Mucosa of descending colon (tissue), 3 donors: ENCODE measurements at regions not wholly inside any gene's neighbourhood (a gene's known extent, or its start where the extent isn't known, plus 50 kb on each side); places are given as distances from the start of the nearest gene placed in this dataset.

Experiments
- ATAC-seq: fragments of 200-7000 bp; cut with Tn5 transposase; one replicate; pipeline ENCODE4 v1.9.1; 2020; ENCODE audit warnings: mild to moderate bottlenecking, moderate library complexity
- DNase-seq, 3 donors: peaks; one replicate each; pipeline ENCODE4 v3.0.0-alpha.2; 2020
- H3K36me3 ChIP-seq: fragments of 200-600 bp; one replicate; pipeline ENCODE4 v1.8.0; 2021; ENCODE audit warnings: low read depth, mild to moderate bottlenecking
- H3K4me1 ChIP-seq: fragments of 200-600 bp; one replicate; pipeline ENCODE4 v1.8.0; 2021; ENCODE audit warnings: low read depth, mild to moderate bottlenecking
- H3K4me3 ChIP-seq: fragments of 200-600 bp; one replicate; pipeline ENCODE4 v1.8.0; 2021; ENCODE audit warnings: mild to moderate bottlenecking
- H3K9me3 ChIP-seq: fragments of 200-600 bp; one replicate; pipeline ENCODE4 v1.8.0; 2021; ENCODE audit warnings: mild to moderate bottlenecking
- intact Hi-C, 2 donors: fragments of 100-400 bp; cut with DNase I in 1 of 2; cut with micrococcal nuclease in 1 of 2; formaldehyde crosslinking; loops; one replicate each; pipeline versions ENCODE4 v1.11.0 to v1.11.1; 2022; cut with DNase I, micrococcal nuclease
- TF ChIP-seq, protein P1 (sequence below): fragments of 200-600 bp; IDR thresholded peaks from one replicate; pipeline ENCODE4 v1.8.0; 2022; ENCODE audit warnings: antibody characterized with exemption, mild to moderate bottlenecking
- donor health status: DM: no; HTN: no; CAD: no; lungs with moderate emphysema.
- donor health status: DM: no; HTN: no; CAD: no.
- donor health status: DM: no; HTN: yes; CAD: no.

DNA sequence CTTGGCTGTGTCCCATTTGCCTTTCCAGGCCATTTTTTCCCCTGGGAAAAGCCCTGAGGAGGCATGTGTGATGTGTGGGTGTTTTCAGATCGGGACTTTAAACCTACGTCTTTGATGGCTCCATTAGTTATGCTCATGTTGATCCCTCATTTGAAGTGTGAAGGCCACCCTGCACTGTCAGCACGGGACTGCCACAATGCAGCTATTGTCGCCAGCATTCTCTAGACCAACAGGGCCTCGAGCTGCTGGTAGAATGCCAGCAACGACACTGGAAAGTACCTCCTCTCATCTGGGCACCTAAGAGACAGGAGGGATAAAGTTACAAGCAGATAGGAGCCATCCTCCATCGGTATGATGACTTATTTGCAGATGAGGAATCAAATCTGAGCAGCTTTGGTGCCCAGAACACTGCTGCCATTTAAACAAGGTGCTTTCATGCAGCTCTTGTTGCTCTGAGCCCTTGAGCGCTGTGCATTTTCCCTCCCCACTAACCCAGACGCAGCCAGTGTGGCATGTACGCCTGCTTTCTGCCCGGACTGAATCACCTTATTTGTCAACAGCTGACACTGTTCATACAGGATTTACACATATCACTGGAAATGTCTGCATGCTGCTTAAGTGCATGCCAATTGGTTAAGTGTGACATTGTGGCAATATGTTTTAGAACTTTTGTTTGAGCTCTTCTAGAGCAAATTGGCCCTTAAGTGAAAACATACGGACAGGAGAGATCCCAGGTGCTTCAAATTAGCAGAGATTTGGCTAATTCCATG, 175.0 kb upstream of the PITRM1 start:
- H3K4me1 ChIP-seq, result no peaks in the 10 kb centered on the region
- intact Hi-C loops, result no loop called here
- no peak for ATAC-seq
- DNase-seq, result no peak
- H3K4me3 ChIP-seq, result no peak overlapping the region
- TF ChIP-seq, protein P1, sequence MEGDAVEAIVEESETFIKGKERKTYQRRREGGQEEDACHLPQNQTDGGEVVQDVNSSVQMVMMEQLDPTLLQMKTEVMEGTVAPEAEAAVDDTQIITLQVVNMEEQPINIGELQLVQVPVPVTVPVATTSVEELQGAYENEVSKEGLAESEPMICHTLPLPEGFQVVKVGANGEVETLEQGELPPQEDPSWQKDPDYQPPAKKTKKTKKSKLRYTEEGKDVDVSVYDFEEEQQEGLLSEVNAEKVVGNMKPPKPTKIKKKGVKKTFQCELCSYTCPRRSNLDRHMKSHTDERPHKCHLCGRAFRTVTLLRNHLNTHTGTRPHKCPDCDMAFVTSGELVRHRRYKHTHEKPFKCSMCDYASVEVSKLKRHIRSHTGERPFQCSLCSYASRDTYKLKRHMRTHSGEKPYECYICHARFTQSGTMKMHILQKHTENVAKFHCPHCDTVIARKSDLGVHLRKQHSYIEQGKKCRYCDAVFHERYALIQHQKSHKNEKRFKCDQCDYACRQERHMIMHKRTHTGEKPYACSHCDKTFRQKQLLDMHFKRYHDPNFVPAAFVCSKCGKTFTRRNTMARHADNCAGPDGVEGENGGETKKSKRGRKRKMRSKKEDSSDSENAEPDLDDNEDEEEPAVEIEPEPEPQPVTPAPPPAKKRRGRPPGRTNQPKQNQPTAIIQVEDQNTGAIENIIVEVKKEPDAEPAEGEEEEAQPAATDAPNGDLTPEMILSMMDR, result no peak
- no peaks in the 10 kb centered on the region for H3K9me3 ChIP-seq
- H3K36me3 ChIP-seq, result no peaks in the 10 kb centered on the region

DNA sequence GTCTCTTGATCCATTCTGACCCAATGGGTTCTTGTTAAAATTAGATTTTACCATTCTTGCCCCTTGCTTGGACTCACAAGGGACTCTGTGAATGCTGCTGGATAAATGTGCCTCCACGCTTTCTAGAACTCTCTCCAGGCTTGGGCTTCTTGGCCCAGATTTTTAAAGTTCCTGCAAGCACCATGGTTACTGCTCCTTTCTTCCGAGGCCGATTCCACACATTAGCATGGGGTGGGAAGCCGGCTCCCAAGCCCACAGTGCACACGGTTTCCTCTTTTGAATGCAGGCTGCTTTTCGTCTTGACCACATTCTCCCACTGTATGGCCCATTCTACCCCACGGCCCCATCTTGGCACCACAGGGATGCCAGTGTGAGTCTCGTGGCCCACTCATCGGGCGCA, 174.3 kb upstream of the PITRM1 start:
- intact Hi-C loops, result no loop called here
- TF ChIP-seq, protein P1, result no peak
- Histone ChIP-seq H3K36me3 (no peaks in the 10 kb centered on the region), H3K4me1 (no peaks in the 10 kb centered on the region), H3K4me3 (no peak overlapping the region), H3K9me3 (no peaks in the 10 kb centered on the region)
- DNase-seq, result no peak
- no peak for ATAC-seq

DNA sequence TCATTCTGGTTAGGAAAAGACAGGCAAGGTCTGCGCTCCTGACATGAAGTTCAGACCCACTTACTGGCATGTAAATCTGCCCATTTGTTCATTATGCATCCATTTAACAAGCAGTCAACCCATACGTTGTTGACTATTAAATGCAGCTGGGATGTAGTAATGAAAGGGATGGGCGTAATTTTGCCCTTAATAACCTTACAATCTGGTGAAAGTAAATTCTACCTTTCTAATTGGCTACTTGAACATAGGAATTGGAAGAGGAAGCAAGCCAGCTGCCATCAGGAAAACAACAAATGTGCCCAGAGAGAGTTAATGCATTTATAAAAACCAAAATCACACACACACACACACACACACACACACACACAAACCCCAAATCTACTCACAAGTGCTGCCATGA, 170.2 kb upstream of the PITRM1 start:
- ATAC-seq (no peak), DNase-seq (no peak)
- TF ChIP-seq, protein P1, result no peak
- intact Hi-C loops, result no loop called here
- Histone ChIP-seq H3K4me3 (no peak overlapping the region), H3K36me3 (no peaks in the 10 kb centered on the region), H3K9me3 (no peaks in the 10 kb centered on the region), H3K4me1 (no peaks in the 10 kb centered on the region)

DNA sequence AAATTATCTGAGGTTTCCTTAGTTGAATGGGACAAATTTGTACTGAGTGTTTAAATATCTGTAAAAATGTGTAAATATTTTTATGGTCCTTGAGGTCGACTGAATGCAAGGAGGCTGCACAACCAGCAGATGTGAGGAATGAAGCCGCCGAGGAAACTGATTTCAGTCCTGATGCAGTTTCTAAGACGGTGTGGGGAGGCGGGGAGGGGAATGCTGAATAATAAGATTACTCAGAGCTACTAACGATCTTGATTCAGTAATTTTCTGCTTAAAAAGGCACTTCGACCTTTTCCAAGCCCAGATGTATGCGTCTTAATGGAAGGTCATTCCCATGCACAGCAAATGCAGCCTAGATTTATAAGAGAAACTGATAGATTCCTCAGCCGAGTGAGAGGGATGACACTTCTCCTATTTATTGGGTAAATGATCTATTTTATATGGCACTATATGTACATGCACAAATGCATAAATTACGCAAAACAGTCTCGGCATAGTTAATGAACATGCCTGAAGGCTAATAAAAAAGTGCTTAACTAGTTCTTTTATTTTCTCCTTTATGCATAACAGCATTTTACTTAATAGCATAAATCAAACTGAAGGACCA, 167.6 kb upstream of the PITRM1 start:
- Histone ChIP-seq H3K9me3 (no peaks in the 10 kb centered on the region), H3K4me1 (no peaks in the 10 kb centered on the region), H3K36me3 (no peaks in the 10 kb centered on the region), H3K4me3 (no peak overlapping the region)
- TF ChIP-seq, protein P1, result no peak
- ATAC-seq, result no peak
- intact Hi-C loops, result no loop called here
- no peak for DNase-seq

DNA sequence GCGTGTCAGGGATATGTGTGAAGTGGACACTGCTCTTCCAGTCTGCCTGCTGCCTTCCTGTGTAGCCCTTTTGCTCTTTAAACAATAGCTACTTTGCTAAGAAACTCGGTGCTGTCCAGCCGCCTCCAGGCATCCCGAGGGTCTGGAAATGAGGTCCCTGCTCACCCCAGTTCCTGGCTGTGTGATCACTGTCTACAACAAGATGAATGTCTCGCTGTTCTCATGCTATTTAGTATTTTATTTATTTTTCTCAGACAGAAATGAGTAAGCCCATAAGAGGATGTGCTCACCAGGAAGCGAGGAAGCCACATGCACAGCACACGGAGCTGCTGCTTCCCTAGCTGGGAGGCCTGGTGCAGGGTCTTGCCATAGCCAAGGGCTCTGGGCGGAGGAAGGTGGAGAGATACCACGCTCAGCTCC, 167.0 kb upstream of the PITRM1 start:
- Histone ChIP-seq H3K4me1 (no peaks in the 10 kb centered on the region), H3K9me3 (no peaks in the 10 kb centered on the region), H3K4me3 (no peak overlapping the region), H3K36me3 (no peaks in the 10 kb centered on the region)
- TF ChIP-seq, protein P1, result no peak
- no peak for ATAC-seq
- intact Hi-C loops, result no loop called here
- no peak for DNase-seq
